Hematopoietic multipotent progenitor cell treated with erythropoietin and hydrocortisone succinate and interleukin-3 and kit ligand, for 4 days (in vitro differentiated cells): ENCODE measurements at regions not wholly inside any gene's neighbourhood (a gene's known extent, or its start where the extent isn't known, plus 50 kb on each side); places are given as distances from the start of the nearest gene placed in this dataset.

Source experiments
- DNase-seq: peaks from one replicate; pipeline ENCODE4 v3.0.0-alpha.2; 2015

GRCh38 chr12:115235880-115236279 lies 551.9 kb upstream of the TBX3 start:
- no peak for DNase-seq

- no peak for DNase-seq
Observed at GRCh38 chr12:115233891-115234543, 550.0 kb upstream of the TBX3 start.

GRCh38 chr12:115232455-115233156 lies 548.6 kb upstream of the TBX3 start:
- DNase-seq, result no peak

- no peak for DNase-seq
Observed at GRCh38 chr12:115230606-115231005, 546.6 kb upstream of the TBX3 start.

- no peak for DNase-seq
Observed at GRCh38 chr12:115229517-115229916, 545.5 kb upstream of the TBX3 start.

- no peak for DNase-seq
Observed at GRCh38 chr12:115228434-115228833, 544.5 kb upstream of the TBX3 start.

- DNase-seq, result no peak
Observed at GRCh38 chr12:115227137-115227615, 543.2 kb upstream of the TBX3 start.

- no peak for DNase-seq
Observed at GRCh38 chr12:115225845-115226244, 541.9 kb upstream of the TBX3 start.

- DNase-seq, result no peak
Observed at GRCh38 chr12:115223991-115224390, 540.0 kb upstream of the TBX3 start.

- DNase-seq, result no peak
Observed at GRCh38 chr12:115223322-115223721, 539.3 kb upstream of the TBX3 start.

GRCh38 chr12:115222220-115222619 lies 538.2 kb upstream of the TBX3 start:
- no peak for DNase-seq

- DNase-seq, result no peak
Observed at GRCh38 chr12:115216301-115216700, 532.3 kb upstream of the TBX3 start.

- no peak for DNase-seq
Observed at GRCh38 chr12:115215544-115215943, 531.6 kb upstream of the TBX3 start.

- DNase-seq, result no peak
Observed at GRCh38 chr12:115213538-115214016, 529.6 kb upstream of the TBX3 start.

GRCh38 chr12:115213118-115213517 lies 529.1 kb upstream of the TBX3 start:
- DNase-seq, result no peak

- DNase-seq, result no peak
Observed at GRCh38 chr12:115212356-115212755, 528.4 kb upstream of the TBX3 start.

GRCh38 chr12:115210533-115211252 lies 526.7 kb upstream of the TBX3 start:
- no peak for DNase-seq

GRCh38 chr12:115209230-115209629 lies 525.3 kb upstream of the TBX3 start:
- DNase-seq, result no peak

- no peak for DNase-seq
Observed at GRCh38 chr12:115208098-115208497, 524.1 kb upstream of the TBX3 start.

- no peak for DNase-seq
Observed at GRCh38 chr12:115207216-115207915, 523.4 kb upstream of the TBX3 start.

GRCh38 chr12:115206801-115207200 lies 522.8 kb upstream of the TBX3 start:
- no peak for DNase-seq

- DNase-seq, result no peak
Observed at GRCh38 chr12:115205755-115206308, 521.9 kb upstream of the TBX3 start.
